Right lobe of liver (tissue), 6 donors: ENCODE measurements at regions not wholly inside any gene's neighbourhood (a gene's known extent, or its start where the extent isn't known, plus 50 kb on each side); places are given as distances from the start of the nearest gene placed in this dataset.

ENCODE experiments used
- ATAC-seq, 4 donors: fragments of 200-7000 bp; cut with Tn5 transposase; one replicate each; pipeline ENCODE4 v1.9.1; 2020; ENCODE audit warnings: mild to moderate bottlenecking in 4 of 4, moderate library complexity in 4 of 4
- DNase-seq, 3 donors: peaks; one replicate each; pipeline ENCODE4 v3.0.0-alpha.2; 2020
- H3K27ac ChIP-seq, 3 donors: fragments of 200-600 bp; one replicate each; pipeline ENCODE4 v1.8.0; 2022
- H3K27me3 ChIP-seq, 2 donors: fragments of 200-600 bp; one replicate each; pipeline ENCODE4 v1.8.0; 2022
- H3K36me3 ChIP-seq, 4 donors: fragments of 200-600 bp; sonication (generic) in 1 of 4; one replicate each; pipeline versions ENCODE4 v1.5.1 to v1.8.0; 2017 to 2022; ENCODE audit warnings: control low read depth in 1 of 4
- H3K4me1 ChIP-seq, 4 donors: fragments of 200-600 bp; sonication (generic) in 1 of 4; one replicate each; pipeline versions ENCODE4 v1.5.1 to v1.8.0; 2017 to 2022; ENCODE audit warnings: control low read depth in 1 of 4
- H3K4me3 ChIP-seq, 3 donors: fragments of 200-600 bp; one replicate each; pipeline ENCODE4 v1.8.0; 2022
- H3K9me3 ChIP-seq, 4 donors: fragments of 200-600 bp; sonication (generic) in 1 of 4; one replicate each; pipeline versions ENCODE4 v1.5.1 to v1.8.0; 2017 to 2022; ENCODE audit warnings: control low read depth in 1 of 4
- POLR2A ChIP-seq: fragments of 450-650 bp; IDR thresholded peaks from one replicate; pipeline ENCODE4 v1.6.1; 2017; ENCODE audit warnings: antibody characterized with exemption, mild to moderate bottlenecking
- WGBS: methylation state at CpG from one replicate; pipeline ENCODE4 v1.1.6; 2018; ENCODE audit warnings: low coverage, low lambda C conversion rate; ENCODE audit not compliant: insufficient coverage; ENCODE audit errors: missing lambda C conversion rate; 5-methylcytosine and 5-hydroxymethylcytosine counted together
- intact Hi-C, 2 donors: fragments of 100-400 bp; cut with DNase I; formaldehyde crosslinking; loops; one replicate each; pipeline versions ENCODE4 v1.11.2 to v1.14.1; 2022
- TF ChIP-seq, protein P1 (sequence below), 4 donors: fragments of 200-600 bp in 3 of 4; fragments of 450-650 bp in 1 of 4; IDR thresholded peaks; one replicate each; pipeline versions ENCODE4 v1.5.1 to v1.8.0; 2016 to 2022; ENCODE audit warnings: antibody characterized with exemption in 4 of 4, mild to moderate bottlenecking in 2 of 4
- donor health status: DM: no; HTN: yes; CAD: no.
- donor health status: DM: no; HTN: no; CAD: no.
- donor health status: DM: no; HTN: no; CAD: no.
- donor health status: DM: no; HTN: yes; CAD: no.
- donor health status: DM: no; HTN: yes; CAD: no.

DNA sequence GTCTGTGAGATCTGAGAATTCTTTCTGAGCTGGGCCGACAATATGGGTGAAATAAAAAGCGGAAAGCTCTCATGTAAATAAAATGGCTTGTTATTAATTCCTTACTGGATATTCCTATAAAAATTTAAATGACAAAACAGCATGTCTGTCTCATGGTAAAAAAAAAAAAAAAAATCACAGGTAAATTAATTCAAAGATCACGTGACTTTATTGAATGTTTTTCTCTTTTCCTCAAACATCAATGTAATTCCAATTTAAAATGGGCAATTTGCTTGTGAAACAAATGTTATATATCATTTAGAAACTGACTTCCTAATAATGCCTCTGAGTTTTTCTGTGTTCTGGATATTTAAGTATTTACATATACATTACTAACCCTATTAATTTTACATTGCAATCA is 280.3 kb downstream of the NR2F2 start:
- Histone ChIP-seq H3K4me1 (no peaks in the 10 kb centered on the region), H3K27me3 (no peaks in the 10 kb centered on the region), H3K27ac (no peak overlapping the region), H3K9me3 (no peaks in the 10 kb centered on the region), H3K36me3 (no peaks in the 10 kb centered on the region), H3K4me3 (no peak overlapping the region)
- WGBS: 60% methylated on average over 3 of the region's 3 CpGs
- no peak for DNase-seq
- TF ChIP-seq POLR2A: no peak
- TF ChIP-seq, protein P1, sequence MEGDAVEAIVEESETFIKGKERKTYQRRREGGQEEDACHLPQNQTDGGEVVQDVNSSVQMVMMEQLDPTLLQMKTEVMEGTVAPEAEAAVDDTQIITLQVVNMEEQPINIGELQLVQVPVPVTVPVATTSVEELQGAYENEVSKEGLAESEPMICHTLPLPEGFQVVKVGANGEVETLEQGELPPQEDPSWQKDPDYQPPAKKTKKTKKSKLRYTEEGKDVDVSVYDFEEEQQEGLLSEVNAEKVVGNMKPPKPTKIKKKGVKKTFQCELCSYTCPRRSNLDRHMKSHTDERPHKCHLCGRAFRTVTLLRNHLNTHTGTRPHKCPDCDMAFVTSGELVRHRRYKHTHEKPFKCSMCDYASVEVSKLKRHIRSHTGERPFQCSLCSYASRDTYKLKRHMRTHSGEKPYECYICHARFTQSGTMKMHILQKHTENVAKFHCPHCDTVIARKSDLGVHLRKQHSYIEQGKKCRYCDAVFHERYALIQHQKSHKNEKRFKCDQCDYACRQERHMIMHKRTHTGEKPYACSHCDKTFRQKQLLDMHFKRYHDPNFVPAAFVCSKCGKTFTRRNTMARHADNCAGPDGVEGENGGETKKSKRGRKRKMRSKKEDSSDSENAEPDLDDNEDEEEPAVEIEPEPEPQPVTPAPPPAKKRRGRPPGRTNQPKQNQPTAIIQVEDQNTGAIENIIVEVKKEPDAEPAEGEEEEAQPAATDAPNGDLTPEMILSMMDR (IDR thresholded peaks at IDR 0.05): no peak
- intact Hi-C loops: no loop called here
- ATAC-seq: no peak

DNA sequence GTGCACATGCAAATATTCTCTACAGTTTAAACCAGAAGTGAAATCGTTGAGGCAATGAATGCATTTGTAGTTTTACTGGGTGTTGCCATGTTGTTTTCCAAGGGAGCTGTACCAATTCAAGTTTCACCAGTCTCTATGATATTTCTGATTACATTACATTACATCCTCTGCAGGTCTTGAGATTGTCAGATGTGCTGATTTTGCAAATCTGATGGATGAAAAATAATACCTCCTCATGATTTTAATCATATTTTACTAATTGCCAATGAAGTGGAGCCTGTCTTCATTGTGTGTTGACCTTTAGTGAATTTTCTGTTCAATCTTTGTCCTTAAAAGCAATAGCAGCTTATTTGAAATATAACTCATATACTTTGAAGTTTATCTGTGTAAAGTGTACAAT is 282.4 kb downstream of the NR2F2 start:
- Histone ChIP-seq H3K36me3 (no peaks in the 10 kb centered on the region), H3K4me1 (no peaks in the 10 kb centered on the region), H3K9me3 (no peaks in the 10 kb centered on the region), H3K27ac (no peak overlapping the region), H3K4me3 (no peak overlapping the region), H3K27me3 (no peaks in the 10 kb centered on the region)
- intact Hi-C loops: no loop called here
- no peak for DNase-seq
- ATAC-seq: no peak
- TF ChIP-seq POLR2A: no peak
- TF ChIP-seq, protein P1 (IDR thresholded peaks at IDR 0.05): no peak
- WGBS: 40% methylated on average over 1 of the region's 1 CpG

DNA sequence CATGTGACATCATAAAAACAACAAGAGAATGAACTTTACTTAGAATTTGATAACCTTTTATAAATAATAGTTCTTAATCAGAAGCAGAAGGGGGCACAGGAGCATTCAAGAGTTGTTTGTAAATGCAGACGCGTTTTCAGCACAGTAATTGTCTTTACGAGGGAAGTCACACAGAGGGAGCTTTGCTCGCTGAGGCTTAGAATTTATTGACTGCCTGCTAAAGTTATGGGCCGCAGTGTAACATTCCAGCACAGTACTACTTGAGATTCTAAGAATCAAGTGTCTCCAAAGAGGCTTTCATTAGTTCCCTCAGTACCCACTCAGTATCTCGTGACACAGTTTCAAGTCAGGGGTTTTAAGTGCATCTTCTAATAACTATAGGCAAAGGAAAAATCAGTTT is 288.7 kb downstream of the NR2F2 start:
- Histone ChIP-seq H3K9me3 (no peaks in the 10 kb centered on the region), H3K27me3 (peaks cover 0 to 4% of the 10 kb centered on the region in 2 donors), H3K4me3 (no peak overlapping the region), H3K4me1 (no peaks in the 10 kb centered on the region), H3K36me3 (no peaks in the 10 kb centered on the region), H3K27ac (no peak overlapping the region)
- DNase-seq: no peak
- TF ChIP-seq, protein P1 (IDR thresholded peaks at IDR 0.05): no peak
- no peak for TF ChIP-seq POLR2A
- intact Hi-C loops: no loop called here
- 31% methylated on average over 6 of the region's 6 CpGs for whole genome bisulfite sequencing
- no peak for ATAC-seq

DNA sequence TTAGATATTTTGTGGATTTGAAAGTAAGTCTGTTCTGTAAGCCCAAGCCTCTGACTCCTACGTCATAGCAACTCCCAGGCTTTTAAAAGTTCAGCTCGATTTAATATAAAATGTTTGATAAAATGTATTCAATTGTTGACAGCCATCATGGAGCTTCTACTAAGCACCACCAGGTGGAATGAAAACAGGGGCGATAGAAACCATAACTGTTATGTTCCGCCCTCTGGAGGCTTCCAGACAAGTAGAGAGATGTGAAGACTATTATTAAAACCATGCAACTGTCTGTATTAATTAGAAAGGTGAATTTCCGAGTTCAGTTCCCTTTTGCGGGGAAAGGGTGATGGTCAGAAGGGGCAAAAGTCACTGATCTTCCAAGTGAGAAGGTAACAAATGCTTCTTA is 292.2 kb downstream of the NR2F2 start:
- intact Hi-C loops: no loop called here
- WGBS: 52% methylated on average over 6 of the region's 6 CpGs
- DNase-seq (no peak), ATAC-seq (no peak)
- no peak overlapping the region for H3K27ac ChIP-seq
- TF ChIP-seq, protein P1 (IDR thresholded peaks at IDR 0.05): no peak
- TF ChIP-seq POLR2A: no peak
- H3K36me3 ChIP-seq: no peaks in the 10 kb centered on the region
- no peaks in the 10 kb centered on the region for H3K9me3 ChIP-seq
- no peak overlapping the region for H3K4me3 ChIP-seq
- peaks cover 0 to 4% of the 10 kb centered on the region in 2 donors for H3K27me3 ChIP-seq
- no peaks in the 10 kb centered on the region for H3K4me1 ChIP-seq

DNA sequence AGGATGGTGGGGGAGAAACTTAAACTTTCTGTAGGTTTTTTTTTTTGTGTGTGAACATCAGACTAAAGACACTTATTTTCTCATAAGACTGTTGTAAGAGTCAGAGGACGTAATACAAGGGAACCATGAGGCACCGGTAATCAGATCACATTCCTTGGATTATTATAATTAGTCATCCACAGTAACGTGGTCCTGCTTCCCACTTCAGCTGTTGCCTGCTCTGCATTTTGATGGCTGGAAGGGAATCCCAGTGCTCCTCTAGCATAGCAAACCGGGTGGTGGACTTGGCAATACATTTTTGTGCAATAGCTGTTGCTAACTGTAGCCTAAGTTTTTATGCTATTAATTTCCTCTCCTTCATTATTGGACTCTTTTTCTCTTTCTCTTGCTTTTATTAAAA is 294.8 kb downstream of the NR2F2 start:
- Histone ChIP-seq H3K27me3 (peaks cover 0 to 4% of the 10 kb centered on the region in 2 donors), H3K4me3 (no peak overlapping the region), H3K4me1 (no peaks in the 10 kb centered on the region), H3K9me3 (no peaks in the 10 kb centered on the region), H3K27ac (no peak overlapping the region), H3K36me3 (no peaks in the 10 kb centered on the region)
- TF ChIP-seq, protein P1 (IDR thresholded peaks at IDR 0.05): no peak
- no peak for TF ChIP-seq POLR2A
- DNase-seq: no peak
- intact Hi-C loops: no loop called here
- WGBS: 70% methylated on average over 4 of the region's 4 CpGs
- ATAC-seq: no peak
